Calu3 (cell line): ENCODE measurements at regions not wholly inside any gene's neighbourhood (a gene's known extent, or its start where the extent isn't known, plus 50 kb on each side); places are given as distances from the start of the nearest gene placed in this dataset.

ENCODE experiments used
- BruUV-seq: library from RNA; stranded (reverse); fragments of 400-500 nt; replicated peaks from 2 replicates; lab custom pipeline; 2021; lab: Mats Ljungman, UMichigan
- CTCF ChIA-PET: fragments of 300-600 bp; sonication (Branson Sonifier 250); formaldehyde crosslinking; loops from one replicate; lab custom pipeline; 2022; ENCODE audit warnings: antibody characterized with exemption; lab: Charles Lee
- DNase-seq: peaks from one replicate; pipeline ENCODE4 v3.0.0; 2022
- H3K27ac Mint-ChIP-seq: one replicate; pipeline ENCODE4 v1.8.0; 2022; ENCODE audit warnings: mixed read lengths; ENCODE audit not compliant: unreplicated experiment
- H3K27me3 Mint-ChIP-seq: one replicate; pipeline ENCODE4 v1.8.0; 2022; ENCODE audit warnings: mixed read lengths; ENCODE audit not compliant: unreplicated experiment
- H3K36me3 Mint-ChIP-seq: one replicate; pipeline ENCODE4 v1.8.0; 2022; ENCODE audit warnings: mild to moderate bottlenecking, moderate library complexity, mixed read lengths; ENCODE audit not compliant: insufficient read depth, unreplicated experiment
- H3K4me1 Mint-ChIP-seq: one replicate; pipeline ENCODE4 v1.8.0; 2022; ENCODE audit warnings: mild to moderate bottlenecking, low read depth, mixed read lengths; ENCODE audit not compliant: unreplicated experiment
- H3K4me3 Mint-ChIP-seq: one replicate; pipeline ENCODE4 v1.8.0; 2022; ENCODE audit warnings: mild to moderate bottlenecking, low read depth, moderate library complexity, mixed read lengths; ENCODE audit not compliant: unreplicated experiment
- H3K9me3 Mint-ChIP-seq: one replicate; pipeline ENCODE4 v1.8.0; 2022; ENCODE audit warnings: low read depth, mixed read lengths; ENCODE audit not compliant: unreplicated experiment
- intact Hi-C: fragments of 100-400 bp; cut with micrococcal nuclease; formaldehyde crosslinking; loops from one replicate; pipeline ENCODE4 v1.10.0; 2022; ENCODE audit not compliant: unreplicated experiment
- TF ChIP-seq, protein P1 (sequence below): fragments of 200-600 bp; IDR thresholded peaks from one replicate; pipeline ENCODE4 v1.8.0; 2022; ENCODE audit warnings: antibody characterized with exemption; ENCODE audit not compliant: unreplicated experiment

DNA sequence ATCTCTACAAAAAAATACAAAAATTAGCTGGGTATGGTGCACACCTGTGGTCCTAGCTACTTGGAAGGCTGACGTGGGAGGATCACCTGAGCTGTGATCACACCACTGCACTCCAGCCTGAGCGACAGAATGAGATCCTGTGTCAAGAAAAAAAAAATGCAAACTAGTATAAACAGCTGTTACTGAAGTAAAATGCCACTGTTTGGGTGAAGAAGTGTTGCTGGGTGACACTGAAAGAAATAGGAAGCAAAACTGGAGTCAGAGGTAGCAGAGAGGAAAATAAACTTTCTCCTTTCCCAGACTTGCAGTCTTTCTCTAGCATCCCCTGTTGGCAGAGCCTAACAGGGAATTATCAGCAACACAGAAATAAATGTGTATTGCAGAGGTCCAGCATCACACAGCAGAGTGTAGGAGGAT is 241.2 kb upstream of the PREP start:
- CTCF ChIA-PET: no interaction called here
- intact Hi-C loops: no loop called here
- no peaks in the 10 kb centered on the region for H3K4me1 Mint-ChIP-seq
- no peaks in the 10 kb centered on the region for H3K36me3 Mint-ChIP-seq
- peaks cover 19% of the 10 kb centered on the region for H3K27me3 Mint-ChIP-seq
- TF ChIP-seq, protein P1, sequence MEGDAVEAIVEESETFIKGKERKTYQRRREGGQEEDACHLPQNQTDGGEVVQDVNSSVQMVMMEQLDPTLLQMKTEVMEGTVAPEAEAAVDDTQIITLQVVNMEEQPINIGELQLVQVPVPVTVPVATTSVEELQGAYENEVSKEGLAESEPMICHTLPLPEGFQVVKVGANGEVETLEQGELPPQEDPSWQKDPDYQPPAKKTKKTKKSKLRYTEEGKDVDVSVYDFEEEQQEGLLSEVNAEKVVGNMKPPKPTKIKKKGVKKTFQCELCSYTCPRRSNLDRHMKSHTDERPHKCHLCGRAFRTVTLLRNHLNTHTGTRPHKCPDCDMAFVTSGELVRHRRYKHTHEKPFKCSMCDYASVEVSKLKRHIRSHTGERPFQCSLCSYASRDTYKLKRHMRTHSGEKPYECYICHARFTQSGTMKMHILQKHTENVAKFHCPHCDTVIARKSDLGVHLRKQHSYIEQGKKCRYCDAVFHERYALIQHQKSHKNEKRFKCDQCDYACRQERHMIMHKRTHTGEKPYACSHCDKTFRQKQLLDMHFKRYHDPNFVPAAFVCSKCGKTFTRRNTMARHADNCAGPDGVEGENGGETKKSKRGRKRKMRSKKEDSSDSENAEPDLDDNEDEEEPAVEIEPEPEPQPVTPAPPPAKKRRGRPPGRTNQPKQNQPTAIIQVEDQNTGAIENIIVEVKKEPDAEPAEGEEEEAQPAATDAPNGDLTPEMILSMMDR: no peak
- H3K9me3 Mint-ChIP-seq: no peaks in the 10 kb centered on the region
- no peak overlapping the region for H3K4me3 Mint-ChIP-seq
- no TSS peak for BruUV-seq
- DNase-seq: no peak
- no peak overlapping the region for H3K27ac Mint-ChIP-seq

DNA sequence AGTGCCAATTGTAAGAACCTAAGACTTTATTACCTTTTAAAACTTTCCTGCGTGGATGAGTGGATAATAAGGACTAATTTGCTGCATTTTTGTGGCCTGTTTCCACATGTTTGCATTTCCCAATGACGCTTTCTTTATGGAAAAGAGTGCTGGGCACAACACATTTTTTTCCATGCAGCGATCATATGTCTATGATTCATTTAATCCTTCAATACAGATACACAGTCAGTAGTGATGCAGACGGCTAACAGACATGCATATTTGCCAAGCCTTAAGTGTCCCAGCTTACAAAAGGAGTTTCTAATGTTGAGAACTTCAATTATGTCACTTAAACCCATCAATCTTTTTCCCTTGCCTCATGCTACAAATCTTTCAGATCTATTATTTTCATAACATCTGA is 239.8 kb upstream of the PREP start:
- TF ChIP-seq, protein P1: no peak
- no peaks in the 10 kb centered on the region for H3K4me1 Mint-ChIP-seq
- intact Hi-C loops: no loop called here
- BruUV-seq: no TSS peak
- CTCF ChIA-PET: no interaction called here
- H3K27ac Mint-ChIP-seq: no peak overlapping the region
- H3K4me3 Mint-ChIP-seq: no peak overlapping the region
- H3K27me3 Mint-ChIP-seq: peaks cover 5% of the 10 kb centered on the region
- no peak for DNase-seq
- H3K36me3 Mint-ChIP-seq: no peaks in the 10 kb centered on the region
- H3K9me3 Mint-ChIP-seq: no peaks in the 10 kb centered on the region

DNA sequence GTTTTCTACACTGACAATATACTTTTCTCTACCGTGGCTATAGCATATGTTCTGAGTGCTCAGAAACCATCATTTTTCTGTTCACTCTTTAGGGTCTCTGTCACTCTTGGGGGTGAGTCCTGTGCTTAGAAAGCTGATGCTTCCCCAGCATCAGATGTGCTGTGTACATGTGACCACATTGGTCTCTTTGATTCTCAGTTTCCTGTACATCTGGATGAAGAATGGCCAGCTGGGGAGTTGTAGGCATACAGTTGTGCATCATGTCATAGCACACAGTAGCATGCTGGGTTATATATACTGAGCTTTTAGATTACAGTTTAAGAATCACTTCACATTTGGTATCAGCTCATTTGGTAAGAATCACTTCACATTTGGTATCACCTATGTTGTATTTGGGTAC is 238.6 kb upstream of the PREP start:
- H3K4me3 Mint-ChIP-seq: no peak overlapping the region
- H3K27ac Mint-ChIP-seq: no peak overlapping the region
- no peaks in the 10 kb centered on the region for H3K27me3 Mint-ChIP-seq
- no peaks in the 10 kb centered on the region for H3K9me3 Mint-ChIP-seq
- no peaks in the 10 kb centered on the region for H3K4me1 Mint-ChIP-seq
- BruUV-seq: no TSS peak
- no peak for DNase-seq
- CTCF ChIA-PET: no interaction called here
- TF ChIP-seq, protein P1: no peak
- H3K36me3 Mint-ChIP-seq: no peaks in the 10 kb centered on the region
- intact Hi-C loops: no loop called here

DNA sequence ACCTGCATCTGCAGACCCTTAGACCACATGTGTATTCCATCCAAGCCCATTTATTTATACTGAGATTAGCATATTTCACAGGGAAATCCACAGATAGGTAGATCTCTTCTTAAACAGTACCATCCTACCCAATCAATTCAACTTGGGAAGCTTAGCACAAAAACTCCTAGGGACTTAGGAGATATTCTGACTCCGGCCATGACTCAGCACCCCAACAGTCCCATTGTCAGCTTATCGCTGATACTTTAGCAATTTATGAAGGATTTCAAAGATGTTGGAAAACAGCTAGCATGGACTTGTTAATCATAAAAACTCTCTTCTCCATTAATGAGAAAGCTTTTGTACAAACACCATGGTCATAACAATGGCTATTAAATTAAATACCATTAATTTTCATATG is 236.2 kb upstream of the PREP start:
- BruUV-seq: no TSS peak
- CTCF ChIA-PET: no interaction called here
- DNase-seq: no peak
- H3K4me1 Mint-ChIP-seq: no peaks in the 10 kb centered on the region
- no peak overlapping the region for H3K4me3 Mint-ChIP-seq
- H3K27me3 Mint-ChIP-seq: no peaks in the 10 kb centered on the region
- intact Hi-C loops: no loop called here
- TF ChIP-seq, protein P1: no peak
- H3K36me3 Mint-ChIP-seq: no peaks in the 10 kb centered on the region
- no peaks in the 10 kb centered on the region for H3K9me3 Mint-ChIP-seq
- no peak overlapping the region for H3K27ac Mint-ChIP-seq
